GM19025 (cell line): ENCODE measurements at regions not wholly inside any gene's neighbourhood (a gene's known extent, or its start where the extent isn't known, plus 50 kb on each side); places are given as distances from the start of the nearest gene placed in this dataset.
"Not testable (repeated sequence)": the region's sequence is repeated elsewhere in the genome, so short reads cannot be mapped to it uniquely, and the experiment has no call there.

Experiments
- ATAC-seq: cut with Tn5 transposase; IDR thresholded peaks from one replicate; pipeline ENCODE4 v1.9.1; 2021; ENCODE audit warnings: mild to moderate bottlenecking, low read depth, moderate library complexity; ENCODE audit not compliant: unreplicated experiment

GRCh38 chr1:192475970-192476369 lies 99.6 kb upstream of the RGS1 start:
- ATAC-seq = no peak

- no peak for ATAC-seq
These were observed 98.7 kb upstream of the RGS1 start for GRCh38 chr1:192476802-192477298.

GRCh38 chr1:192477630-192478029 lies 97.9 kb upstream of the RGS1 start:
- peak; percentile 39 for ATAC-seq

- ATAC-seq = no peak
These were observed 89.7 kb upstream of the RGS1 start for GRCh38 chr1:192485692-192486436.

- ATAC-seq = no peak
These were observed 87.5 kb upstream of the RGS1 start for GRCh38 chr1:192488058-192488457.

GRCh38 chr1:192489047-192489446 lies 86.5 kb upstream of the RGS1 start:
- no peak for ATAC-seq

- ATAC-seq = peak; percentile 60
These were observed 85.8 kb upstream of the RGS1 start for GRCh38 chr1:192489748-192490147.

GRCh38 chr1:192491804-192492554 lies 83.6 kb upstream of the RGS1 start:
- ATAC-seq = no peak

- ATAC-seq = no peak
These were observed 82.0 kb upstream of the RGS1 start for GRCh38 chr1:192493584-192493983.

- no peak for ATAC-seq
These were observed 79.1 kb upstream of the RGS1 start for GRCh38 chr1:192496369-192497056.

- no peak for ATAC-seq
These were observed 78.3 kb upstream of the RGS1 start for GRCh38 chr1:192497214-192497794.

GRCh38 chr1:192498092-192498491 lies 77.5 kb upstream of the RGS1 start:
- ATAC-seq = not testable (repeated sequence)

GRCh38 chr1:192499061-192499581 lies 76.5 kb upstream of the RGS1 start:
- not testable (repeated sequence) for ATAC-seq

- ATAC-seq = not testable (repeated sequence)
These were observed 75.0 kb upstream of the RGS1 start for GRCh38 chr1:192500541-192500940.

- ATAC-seq = peak; percentile 99
These were observed 68.8 kb upstream of the RGS1 start for GRCh38 chr1:192506741-192507155.

GRCh38 chr1:192512426-192513162 lies 63.0 kb upstream of the RGS1 start:
- ATAC-seq = no peak

GRCh38 chr1:192513196-192513595 lies 62.4 kb upstream of the RGS1 start:
- ATAC-seq = no peak

GRCh38 chr1:192513697-192514096 lies 61.9 kb upstream of the RGS1 start:
- no peak for ATAC-seq

- ATAC-seq = peak; percentile 97
These were observed 58.7 kb upstream of the RGS1 start for GRCh38 chr1:192516776-192517297.
